Activated CD8-positive, alpha-beta memory T cell treated with anti-CD3 and anti-CD28 coated beads, Interleukin-2, amount 50 U/mL, for 24 hours (primary cell): ENCODE measurements at regions not wholly inside any gene's neighbourhood (a gene's known extent, or its start where the extent isn't known, plus 50 kb on each side); places are given as distances from the start of the nearest gene placed in this dataset.
"Not testable (repeated sequence)": the region's sequence is repeated elsewhere in the genome, so short reads cannot be mapped to it uniquely, and the experiment has no call there.

Source experiments
- DNase-seq: peaks from one replicate; pipeline ENCODE4 v3.0.0-alpha.2; 2020; ENCODE audit errors: extremely low read depth

DNA sequence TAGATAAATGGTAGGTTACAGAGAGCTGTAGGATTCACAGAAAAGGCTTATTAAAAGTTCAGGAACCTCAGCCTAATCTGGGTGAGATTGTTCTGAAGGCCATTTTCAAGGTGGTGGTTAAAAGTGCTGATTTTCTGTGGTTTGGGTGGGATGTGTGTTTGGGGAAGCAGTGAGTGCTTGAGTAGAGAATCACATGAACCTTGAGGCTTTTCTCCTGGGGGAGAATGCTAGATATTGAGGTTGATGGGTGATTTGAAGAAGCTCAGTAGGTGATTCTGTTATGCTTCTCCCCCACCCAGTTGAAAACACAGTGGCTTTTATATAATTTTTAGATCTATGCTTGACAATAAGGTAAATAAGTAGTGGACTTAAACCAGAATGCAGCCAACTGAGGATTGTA is 420.9 kb downstream of the PCNX1 start:
- DNase-seq: no peak

- DNase-seq: no peak
Measured at GRCh38 chr14:71328954-71329353, 421.7 kb downstream of the PCNX1 start.

DNA sequence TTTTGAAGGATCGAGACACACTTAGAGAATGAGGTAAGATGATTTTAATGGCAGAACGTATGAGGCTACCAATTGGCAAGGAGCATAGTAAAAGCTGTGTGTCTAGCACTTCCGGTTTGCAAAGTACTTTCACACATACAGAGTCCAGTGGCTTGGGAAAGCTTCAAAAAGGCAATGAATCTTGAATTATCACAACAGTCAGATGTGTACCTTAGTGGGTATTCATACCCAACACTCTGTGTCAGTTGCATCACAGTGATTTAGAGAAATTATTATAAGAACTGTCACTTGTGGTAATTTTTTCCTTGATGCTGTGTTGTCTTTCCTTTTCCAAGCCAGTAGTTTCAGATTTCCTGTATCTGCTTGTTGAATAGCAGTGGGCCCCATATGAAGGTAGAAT is 424.1 kb downstream of the PCNX1 start:
- DNase-seq: no peak

GRCh38 chr14:71332476-71332875 is 425.2 kb downstream of the PCNX1 start:
- DNase-seq: no peak

- DNase-seq: no peak
Measured at GRCh38 chr14:71333705-71334104, 426.4 kb downstream of the PCNX1 start.

- no peak for DNase-seq
Measured at GRCh38 chr14:71336489-71337192, 429.4 kb downstream of the PCNX1 start.

DNA sequence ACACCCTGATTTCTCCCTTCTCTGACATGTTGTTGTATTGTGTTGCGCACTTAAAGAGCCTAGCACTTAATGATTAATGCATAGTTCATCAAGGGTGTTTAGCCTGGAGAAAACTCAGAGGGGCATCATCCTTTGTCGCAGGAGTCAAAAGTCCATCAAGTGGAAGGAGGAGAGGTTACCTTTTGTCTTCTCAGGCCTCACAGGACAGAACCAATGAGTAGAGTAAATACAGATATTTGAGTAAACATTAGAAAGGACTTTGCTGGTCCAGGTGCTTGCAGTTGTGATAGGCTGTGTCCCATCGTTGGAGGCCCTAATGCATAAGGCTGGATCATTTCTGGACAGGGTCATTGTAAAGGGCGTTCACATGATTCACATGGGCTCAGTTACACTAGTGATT is 430.9 kb downstream of the PCNX1 start:
- no peak for DNase-seq

- DNase-seq: no peak
Measured at GRCh38 chr14:71339650-71340415, 432.6 kb downstream of the PCNX1 start.

DNA sequence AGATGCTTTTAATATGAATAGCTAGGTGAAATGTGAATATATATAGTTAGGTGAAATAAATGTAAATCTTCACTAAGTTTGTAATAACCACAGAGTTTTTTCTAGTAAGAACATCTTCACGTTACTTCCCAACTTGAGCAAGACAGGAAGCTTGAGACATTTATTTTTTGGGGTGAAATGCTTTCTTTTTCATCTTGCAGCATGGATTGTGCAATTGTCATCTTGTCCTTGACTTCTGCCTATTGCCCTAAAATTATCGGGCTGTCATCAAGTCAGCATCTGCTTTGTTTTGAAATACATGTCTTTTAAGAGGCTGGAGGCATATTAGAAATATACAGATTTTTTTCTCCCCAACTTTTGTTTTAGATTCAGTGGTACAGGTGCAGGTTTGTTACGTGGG is 433.9 kb downstream of the PCNX1 start:
- no peak for DNase-seq

DNA sequence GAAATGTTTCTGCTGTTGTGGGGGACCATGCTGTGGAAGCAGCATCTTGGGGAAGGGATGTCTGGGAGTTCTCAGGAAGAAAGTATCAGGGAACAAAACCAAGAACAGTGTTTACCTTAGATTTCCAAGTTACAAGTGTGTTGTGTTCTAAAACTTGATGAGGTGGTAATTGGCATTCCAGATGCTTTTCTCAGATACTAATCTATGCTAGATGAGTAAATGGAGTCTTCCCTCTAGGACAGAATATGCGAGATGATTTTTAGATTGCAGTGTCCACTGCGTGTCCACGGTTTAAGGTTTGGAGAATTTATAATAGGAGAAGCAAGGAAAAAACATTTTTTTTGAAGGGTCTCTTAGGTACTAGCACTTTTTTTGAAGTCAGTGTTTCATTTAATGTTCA is 436.5 kb downstream of the PCNX1 start:
- DNase-seq: no peak

DNA sequence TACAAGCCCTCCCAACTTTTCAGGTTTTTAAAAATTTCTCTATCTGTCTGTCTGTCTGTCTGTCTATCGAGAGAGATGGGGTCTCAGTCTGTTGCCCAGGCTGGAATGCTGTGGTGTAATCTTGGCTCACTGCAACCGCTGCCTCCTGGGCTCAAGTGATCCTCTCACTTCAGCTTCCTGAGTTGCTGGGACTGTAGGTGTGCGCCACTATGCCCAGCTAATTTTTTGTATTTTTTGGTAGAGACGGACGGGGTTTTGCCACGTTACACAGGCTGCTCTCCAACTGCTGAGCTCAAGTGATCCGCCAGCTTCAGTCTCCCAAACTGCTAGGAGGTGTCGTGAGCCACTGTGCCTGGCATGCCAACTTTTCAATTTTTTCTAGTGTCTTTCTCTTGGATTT is 437.2 kb downstream of the PCNX1 start:
- no peak for DNase-seq

GRCh38 chr14:71346685-71347084 is 439.4 kb downstream of the PCNX1 start:
- no peak for DNase-seq

GRCh38 chr14:71348394-71348793 is 441.1 kb downstream of the PCNX1 start:
- DNase-seq: no peak

- no peak for DNase-seq
Measured at GRCh38 chr14:71348817-71349216, 441.6 kb downstream of the PCNX1 start.

GRCh38 chr14:71354142-71354541 is 446.9 kb downstream of the PCNX1 start:
- no peak for DNase-seq

DNA sequence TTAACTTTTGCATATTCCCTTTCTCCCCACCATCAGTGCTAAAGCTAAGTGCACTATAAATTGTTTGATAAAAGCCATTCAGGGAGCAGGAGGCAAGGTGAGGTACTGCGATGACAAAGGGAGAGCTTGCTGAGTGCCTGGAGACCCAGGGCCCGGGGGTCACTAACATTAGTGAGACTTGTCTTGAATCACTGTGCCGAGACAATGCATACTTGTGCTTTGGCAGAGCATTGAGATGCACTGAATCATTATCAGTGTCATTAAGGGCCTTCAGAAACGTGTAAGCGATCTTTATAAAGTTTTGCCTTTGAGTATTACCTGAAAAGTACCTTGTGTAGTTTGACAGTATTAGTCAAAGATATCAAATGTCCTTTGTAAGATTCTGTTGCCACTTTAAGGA is 447.5 kb downstream of the PCNX1 start:
- no peak for DNase-seq

DNA sequence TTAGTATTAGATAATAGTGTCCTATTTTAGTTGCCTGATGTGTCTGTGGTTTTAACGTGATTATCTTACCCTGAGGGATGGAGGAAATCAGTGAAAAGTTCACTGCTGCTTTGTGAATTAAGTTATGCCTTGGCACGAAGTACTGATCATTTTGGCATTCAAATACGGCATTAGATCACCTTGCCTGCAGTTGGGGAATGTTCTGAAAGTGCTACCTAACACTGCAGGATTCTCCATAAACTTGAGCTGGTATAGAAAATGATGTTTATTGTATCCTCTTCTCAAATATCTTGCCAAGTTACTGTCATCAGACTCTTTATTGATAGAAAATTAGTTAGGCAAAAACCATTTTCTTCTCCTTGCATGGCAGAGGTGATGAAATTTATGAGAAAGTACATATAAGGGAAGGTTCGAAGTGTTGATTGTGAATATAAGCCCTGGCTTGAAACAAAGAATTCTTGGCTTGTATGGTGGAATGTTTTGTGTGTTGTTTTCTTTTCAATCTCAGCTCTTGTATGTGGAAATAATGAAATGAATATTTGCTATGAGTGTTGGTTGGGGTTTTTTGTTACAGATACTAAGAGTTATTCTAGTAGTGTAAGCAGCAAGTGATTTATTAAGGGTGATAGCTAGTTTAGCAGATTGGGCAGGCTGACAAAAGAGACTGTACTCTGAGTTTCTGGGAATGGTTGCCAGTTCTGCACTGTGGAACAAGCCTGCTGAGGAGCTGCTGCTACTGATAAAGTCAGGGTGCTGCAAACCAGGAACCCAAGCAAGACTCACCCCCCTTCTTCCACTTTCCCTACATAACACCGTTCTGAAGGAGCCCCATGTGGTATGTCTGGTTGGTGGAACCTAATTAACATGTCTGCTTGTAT is 448.3 kb downstream of the PCNX1 start:
- no peak for DNase-seq

DNA sequence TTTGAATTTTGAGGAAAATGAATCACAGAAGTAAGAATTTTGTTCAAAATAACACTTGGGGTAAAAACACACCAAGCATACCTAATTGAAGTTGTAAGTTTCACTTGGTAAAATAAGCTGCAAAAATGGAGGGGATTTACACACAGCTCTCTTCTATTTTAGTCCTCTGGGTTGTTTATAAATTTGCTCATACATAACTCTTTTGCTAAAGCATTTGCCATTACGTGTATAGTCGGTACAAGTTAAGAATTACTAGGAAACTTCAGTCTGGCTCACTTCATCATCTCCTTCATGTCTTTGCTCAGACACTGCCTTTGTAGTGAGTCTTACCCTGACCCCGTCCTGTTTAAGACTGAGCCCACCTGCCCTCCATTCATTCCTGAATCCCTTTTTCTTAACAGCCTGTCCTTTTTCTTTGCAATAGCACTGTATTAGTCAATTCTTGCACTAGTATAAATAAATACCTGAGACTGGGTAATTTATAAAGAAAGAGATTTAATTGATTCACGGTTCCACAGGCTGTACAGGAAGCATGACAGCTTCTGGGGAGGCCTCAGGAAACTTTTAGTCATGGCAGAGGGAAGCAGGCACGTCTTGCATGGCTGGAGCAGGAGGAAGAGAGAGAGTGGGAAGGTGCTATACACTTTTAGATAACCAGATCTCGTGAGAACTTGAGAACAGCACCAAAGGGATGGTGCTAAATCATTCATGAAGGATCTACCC is 451.1 kb downstream of the PCNX1 start:
- DNase-seq: no peak

GRCh38 chr14:71358932-71359421 is 451.7 kb downstream of the PCNX1 start:
- not testable (repeated sequence) for DNase-seq

DNA sequence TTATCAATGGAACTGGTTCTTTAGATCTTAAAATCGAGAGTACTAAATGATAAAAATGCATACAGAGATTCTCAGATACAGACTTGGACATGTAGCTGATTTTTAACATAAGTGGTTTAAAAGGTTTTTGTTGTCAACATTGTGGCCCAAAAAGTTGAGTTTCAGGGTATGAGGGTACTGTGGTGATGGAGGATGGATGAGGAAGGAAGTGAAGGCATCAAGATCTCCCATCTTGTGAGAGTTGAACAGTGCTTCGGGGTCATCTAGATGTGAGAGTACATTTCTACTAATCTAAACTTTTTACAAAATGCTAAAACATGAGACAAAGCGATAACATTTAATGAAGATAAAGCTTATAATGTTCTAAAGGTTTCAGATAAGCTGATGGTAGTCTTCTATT is 452.6 kb downstream of the PCNX1 start:
- no peak for DNase-seq

DNA sequence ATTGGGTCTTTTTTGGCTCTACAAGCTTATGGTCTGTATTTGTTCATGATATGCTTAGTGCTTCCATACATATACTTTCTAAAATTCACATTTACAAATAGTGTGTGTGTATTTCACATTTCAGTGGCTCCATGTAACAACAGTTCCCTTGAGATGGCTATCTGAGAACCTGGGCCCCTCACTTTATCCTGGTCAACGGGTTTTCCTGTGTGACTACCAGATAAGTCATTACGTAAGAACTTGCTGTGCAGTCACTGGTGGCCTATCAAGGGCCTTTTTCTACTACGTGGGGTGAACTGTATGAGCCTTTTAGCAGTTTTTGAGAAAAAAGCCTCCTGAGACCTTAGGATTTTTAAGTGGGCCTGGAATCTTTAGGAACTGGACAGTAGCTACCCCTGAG is 454.1 kb downstream of the PCNX1 start:
- no peak for DNase-seq

DNA sequence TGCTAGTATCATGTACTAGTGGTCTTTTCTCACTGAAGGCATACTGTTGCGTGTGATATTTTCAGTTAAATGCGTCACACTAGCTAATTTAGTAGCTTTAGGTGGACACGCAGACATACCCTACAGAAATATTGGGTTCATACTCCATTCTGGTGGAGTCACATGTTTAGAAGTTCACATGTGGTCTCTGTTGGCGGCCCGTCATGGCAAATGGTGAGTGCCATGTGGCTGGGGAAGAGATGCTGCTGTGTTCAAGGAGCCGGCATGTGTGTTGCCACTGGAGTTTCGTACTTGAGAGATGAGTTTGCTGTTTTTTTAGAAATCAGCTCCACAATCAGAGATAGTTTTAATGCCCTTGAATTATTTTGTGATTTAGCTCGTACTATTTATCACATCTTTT is 454.6 kb downstream of the PCNX1 start:
- no peak for DNase-seq
